Endothelial cell (in vitro differentiated cells): ENCODE measurements at regions not wholly inside any gene's neighbourhood (a gene's known extent, or its start where the extent isn't known, plus 50 kb on each side); places are given as distances from the start of the nearest gene placed in this dataset.

Experiments used
- DNase-seq: peaks from one replicate; pipeline ENCODE4 v3.0.0; 2021; ENCODE audit warnings: low spot score
- H3K27ac Mint-ChIP-seq: one replicate; pipeline ENCODE4 v1.8.0; 2021; ENCODE audit warnings: mixed read lengths, inconsistent platforms; ENCODE audit not compliant: unreplicated experiment
- H3K27me3 Mint-ChIP-seq: one replicate; pipeline ENCODE4 v1.8.0; 2021; ENCODE audit warnings: mild to moderate bottlenecking, moderate library complexity, mixed read lengths, inconsistent platforms; ENCODE audit not compliant: unreplicated experiment
- H3K36me3 Mint-ChIP-seq: one replicate; pipeline ENCODE4 v1.8.0; 2021; ENCODE audit warnings: mild to moderate bottlenecking, low read depth, mixed read lengths, inconsistent platforms; ENCODE audit not compliant: unreplicated experiment
- H3K4me1 Mint-ChIP-seq: one replicate; pipeline ENCODE4 v1.8.0; 2021; ENCODE audit warnings: mild to moderate bottlenecking, mixed read lengths, inconsistent platforms; ENCODE audit not compliant: unreplicated experiment
- H3K4me3 Mint-ChIP-seq: one replicate; pipeline ENCODE4 v1.8.0; 2021; ENCODE audit warnings: mild to moderate bottlenecking, mixed read lengths, inconsistent platforms; ENCODE audit not compliant: unreplicated experiment
- H3K9me3 Mint-ChIP-seq: one replicate; pipeline ENCODE4 v1.8.0; 2021; ENCODE audit warnings: mixed read lengths, inconsistent platforms; ENCODE audit not compliant: unreplicated experiment
- TF ChIP-seq, protein P1 (sequence below): fragments of 200-600 bp; sonication (generic); IDR thresholded peaks from one replicate; pipeline ENCODE4 v1.5.0; 2021; ENCODE audit warnings: antibody characterized with exemption; ENCODE audit not compliant: unreplicated experiment

DNA sequence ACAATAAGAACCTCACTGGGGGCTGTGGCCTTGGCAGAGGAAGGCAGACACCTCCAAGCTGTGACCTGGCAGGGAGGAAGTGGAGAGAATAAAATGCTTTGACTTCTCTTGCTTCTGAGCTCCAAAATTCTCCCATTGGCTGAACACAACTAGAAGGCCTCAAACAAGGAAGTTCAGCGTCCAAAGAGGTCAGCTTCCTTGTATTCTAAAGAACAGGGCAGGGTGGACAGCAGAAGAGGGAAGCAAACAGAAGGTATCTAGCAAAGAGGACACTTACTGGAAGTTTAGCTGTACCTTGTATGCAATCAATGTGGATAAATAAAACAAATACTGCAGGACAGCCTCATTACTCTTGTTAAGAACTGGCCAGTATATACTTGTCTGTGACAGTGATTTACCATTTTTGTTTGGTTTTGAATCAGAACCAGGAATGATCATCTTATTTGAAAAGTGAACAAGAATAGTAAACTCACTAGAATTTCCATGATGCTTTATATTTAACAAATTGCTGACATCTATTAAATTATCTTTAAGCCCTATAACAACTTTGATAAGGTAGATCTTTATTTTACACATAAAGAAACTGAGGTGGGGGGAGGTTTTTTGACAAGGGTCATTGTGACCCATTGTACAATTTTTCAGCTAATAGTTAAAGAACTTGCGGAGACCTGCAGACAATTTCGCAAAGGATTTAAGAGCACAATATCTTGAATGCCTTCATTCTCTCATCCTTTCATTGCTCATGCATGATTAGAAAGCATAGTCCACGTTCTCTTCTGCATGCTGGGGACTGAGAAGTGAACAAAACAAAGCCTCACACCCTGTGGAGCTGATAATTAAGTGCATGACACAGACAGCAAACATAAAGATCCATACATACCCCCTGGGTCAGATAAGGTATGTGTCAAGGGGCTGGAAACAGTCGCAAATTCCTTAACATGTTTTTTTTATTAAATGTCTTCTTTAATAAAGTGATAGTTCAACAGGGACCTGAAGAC, 1448.0 kb downstream of the AACS start:
- no peak for DNase-seq
- Mint-ChIP-seq H3K4me1 (no peaks in the 10 kb centered on the region), H3K27me3 (no peaks in the 10 kb centered on the region), H3K9me3 (peaks cover 4% of the 10 kb centered on the region), H3K4me3 (no peak overlapping the region), H3K27ac (no peak overlapping the region), H3K36me3 (no peaks in the 10 kb centered on the region)
- TF ChIP-seq, protein P1, sequence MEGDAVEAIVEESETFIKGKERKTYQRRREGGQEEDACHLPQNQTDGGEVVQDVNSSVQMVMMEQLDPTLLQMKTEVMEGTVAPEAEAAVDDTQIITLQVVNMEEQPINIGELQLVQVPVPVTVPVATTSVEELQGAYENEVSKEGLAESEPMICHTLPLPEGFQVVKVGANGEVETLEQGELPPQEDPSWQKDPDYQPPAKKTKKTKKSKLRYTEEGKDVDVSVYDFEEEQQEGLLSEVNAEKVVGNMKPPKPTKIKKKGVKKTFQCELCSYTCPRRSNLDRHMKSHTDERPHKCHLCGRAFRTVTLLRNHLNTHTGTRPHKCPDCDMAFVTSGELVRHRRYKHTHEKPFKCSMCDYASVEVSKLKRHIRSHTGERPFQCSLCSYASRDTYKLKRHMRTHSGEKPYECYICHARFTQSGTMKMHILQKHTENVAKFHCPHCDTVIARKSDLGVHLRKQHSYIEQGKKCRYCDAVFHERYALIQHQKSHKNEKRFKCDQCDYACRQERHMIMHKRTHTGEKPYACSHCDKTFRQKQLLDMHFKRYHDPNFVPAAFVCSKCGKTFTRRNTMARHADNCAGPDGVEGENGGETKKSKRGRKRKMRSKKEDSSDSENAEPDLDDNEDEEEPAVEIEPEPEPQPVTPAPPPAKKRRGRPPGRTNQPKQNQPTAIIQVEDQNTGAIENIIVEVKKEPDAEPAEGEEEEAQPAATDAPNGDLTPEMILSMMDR, result no peak

GRCh38 chr12:126518596-126519200, 1453.5 kb downstream of the AACS start:
- TF ChIP-seq, protein P1, result no peak
- no peak overlapping the region for H3K27ac Mint-ChIP-seq
- H3K36me3 Mint-ChIP-seq, result no peaks in the 10 kb centered on the region
- no peaks in the 10 kb centered on the region for H3K4me1 Mint-ChIP-seq
- H3K27me3 Mint-ChIP-seq, result no peaks in the 10 kb centered on the region
- peaks cover 6% of the 10 kb centered on the region for H3K9me3 Mint-ChIP-seq
- no peak overlapping the region for H3K4me3 Mint-ChIP-seq
- no peak for DNase-seq

DNA sequence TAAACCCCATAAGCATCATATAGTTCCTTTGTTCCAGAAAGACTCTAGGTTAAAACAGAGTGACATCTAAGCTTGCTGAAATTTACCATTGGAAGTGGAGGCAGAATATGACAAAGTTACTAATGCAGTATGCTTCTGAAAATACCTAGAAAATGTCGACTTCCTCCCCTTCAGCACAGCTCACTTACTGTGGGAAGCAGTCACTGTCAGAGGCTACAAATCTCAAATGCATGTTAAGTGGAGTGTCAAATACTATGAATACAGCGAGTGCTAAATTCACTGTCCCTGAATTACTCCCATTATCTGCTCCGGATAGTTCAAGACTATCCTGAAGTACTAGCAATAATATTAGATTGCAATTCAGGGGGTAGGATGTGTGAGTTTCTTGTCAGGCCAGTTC, 1454.6 kb downstream of the AACS start:
- TF ChIP-seq, protein P1, result no peak
- no peaks in the 10 kb centered on the region for H3K4me1 Mint-ChIP-seq
- H3K9me3 Mint-ChIP-seq, result peaks cover 11% of the 10 kb centered on the region
- DNase-seq, result no peak
- H3K36me3 Mint-ChIP-seq, result no peaks in the 10 kb centered on the region
- no peak overlapping the region for H3K4me3 Mint-ChIP-seq
- H3K27me3 Mint-ChIP-seq, result no peaks in the 10 kb centered on the region
- H3K27ac Mint-ChIP-seq, result no peak overlapping the region

- TF ChIP-seq, protein P1, result no peak
- DNase-seq, result no peak
- Mint-ChIP-seq H3K27me3 (no peaks in the 10 kb centered on the region), H3K4me1 (no peaks in the 10 kb centered on the region), H3K36me3 (no peaks in the 10 kb centered on the region), H3K9me3 (peaks cover 11% of the 10 kb centered on the region), H3K27ac (no peak overlapping the region), H3K4me3 (no peak overlapping the region)
Observed at GRCh38 chr12:126523891-126524290, 1458.7 kb downstream of the AACS start.

- Mint-ChIP-seq H3K27me3 (no peaks in the 10 kb centered on the region), H3K4me1 (no peaks in the 10 kb centered on the region), H3K4me3 (no peak overlapping the region), H3K36me3 (peaks cover 4% of the 10 kb centered on the region), H3K9me3 (peaks cover 13% of the 10 kb centered on the region), H3K27ac (no peak overlapping the region)
- no peak for DNase-seq
- TF ChIP-seq, protein P1, result no peak
Observed at GRCh38 chr12:126534495-126534894, 1469.3 kb downstream of the AACS start.
